Amniotic epithelial cell (primary cell): ENCODE measurements at regions not wholly inside any gene's neighbourhood (a gene's known extent, or its start where the extent isn't known, plus 50 kb on each side); places are given as distances from the start of the nearest gene placed in this dataset.

Source experiments
- DNase-seq: peaks from one replicate; pipeline ENCODE4 v3.0.0-alpha.2; 2010; ENCODE audit warnings: low read depth

DNA sequence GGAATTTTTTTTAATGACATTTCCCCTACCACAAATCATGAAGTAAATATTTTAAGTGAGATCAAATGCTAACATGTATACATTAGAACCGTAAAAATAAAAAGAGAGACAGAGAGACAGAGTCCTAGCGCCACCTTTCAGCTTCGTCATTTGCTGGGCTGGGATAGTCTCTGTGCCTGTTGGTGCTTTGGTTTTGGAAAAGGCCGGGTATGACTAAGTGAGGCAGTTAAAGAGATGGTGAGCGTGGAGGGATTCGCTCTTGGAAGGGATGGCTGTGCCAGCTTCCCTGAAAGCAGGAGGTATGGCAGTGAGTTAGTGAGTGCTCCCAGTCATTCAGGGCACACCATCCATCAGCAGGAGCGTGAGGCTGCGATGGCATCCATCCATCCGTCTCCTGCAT lies 729.6 kb upstream of the WWC1 start:
- DNase-seq: no peak

DNA sequence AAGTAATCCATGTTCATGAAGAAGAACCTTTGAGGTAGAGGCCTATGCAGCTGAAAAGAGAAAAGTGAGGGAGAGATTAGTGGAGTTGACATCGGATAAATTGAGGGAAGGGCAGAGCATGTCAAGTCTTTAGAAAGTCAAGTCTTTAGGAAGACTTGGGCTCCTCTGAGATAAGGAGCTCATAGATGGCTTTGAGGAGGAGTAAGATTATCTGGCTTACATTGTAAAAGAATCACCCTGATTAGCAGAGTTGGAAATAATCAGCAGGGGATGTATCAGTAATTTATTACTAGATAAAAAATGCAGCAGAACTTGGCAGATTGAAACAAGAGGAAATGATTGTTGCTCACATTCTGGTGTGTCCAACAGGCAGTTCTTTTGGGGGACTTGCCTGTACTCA lies 727.2 kb upstream of the WWC1 start:
- no peak for DNase-seq

DNA sequence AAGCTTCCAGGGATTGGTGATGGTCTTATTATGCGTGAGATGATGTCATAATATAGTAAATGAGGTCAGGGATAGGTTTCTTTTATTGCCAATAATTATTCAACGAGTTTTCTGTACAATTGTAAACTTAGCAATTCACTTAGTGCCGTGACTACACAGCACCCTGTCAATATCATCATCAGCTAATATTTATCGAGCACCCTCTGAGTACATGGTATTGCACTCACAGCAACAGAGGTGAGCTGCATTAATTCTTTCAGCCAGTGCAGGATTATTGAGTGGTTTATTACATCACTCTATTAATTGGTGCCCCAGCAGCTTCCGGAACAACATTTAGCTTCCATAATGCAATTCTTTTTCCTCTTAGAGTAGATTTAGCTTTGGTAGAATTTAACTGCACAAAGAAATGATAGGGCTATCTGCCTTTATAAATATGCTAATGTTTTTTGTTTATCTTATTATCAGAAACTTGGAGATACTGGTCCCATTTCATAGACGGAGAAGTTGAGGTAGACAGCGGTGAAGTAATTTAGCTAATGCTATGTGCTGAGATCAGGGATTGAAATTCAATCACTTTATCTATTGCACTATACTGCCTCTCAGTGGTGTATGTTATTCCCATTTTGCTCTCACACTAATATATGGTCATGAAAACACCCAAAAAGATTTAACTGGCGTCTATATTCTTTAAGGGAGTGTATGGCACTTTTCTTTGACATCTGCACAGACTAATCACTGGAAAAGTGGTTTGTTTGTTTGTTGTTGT lies 726.1 kb upstream of the WWC1 start:
- peak; percentile 56 for DNase-seq

- no peak for DNase-seq
These were observed 721.0 kb upstream of the WWC1 start for GRCh38 chr5:167570431-167570830.

DNA sequence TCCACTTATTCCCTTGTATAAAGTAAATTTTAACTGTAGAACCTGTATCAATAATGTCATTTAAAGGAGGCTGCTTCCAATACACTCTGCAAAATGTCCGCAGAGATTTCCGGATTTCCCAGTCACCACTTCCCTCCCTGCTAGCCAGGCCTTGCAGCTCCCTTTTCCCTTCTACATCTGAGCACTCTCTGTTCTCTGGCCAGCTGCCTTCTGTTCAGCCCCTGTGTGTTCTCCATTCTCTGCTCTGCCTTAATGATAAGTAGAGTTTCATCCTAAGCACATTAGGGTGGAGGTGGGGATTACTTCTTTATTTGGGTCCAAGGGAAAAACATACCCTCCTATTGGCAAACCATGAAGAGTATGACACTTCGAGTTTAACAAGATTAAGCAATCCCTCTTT lies 719.6 kb upstream of the WWC1 start:
- no peak for DNase-seq

- DNase-seq: peak; percentile 60
These were observed 717.9 kb upstream of the WWC1 start for GRCh38 chr5:167573370-167574127.

- no peak for DNase-seq
These were observed 717.0 kb upstream of the WWC1 start for GRCh38 chr5:167574464-167574863.

GRCh38 chr5:167575330-167575729 lies 716.1 kb upstream of the WWC1 start:
- DNase-seq: no peak

- DNase-seq: no peak
These were observed 715.3 kb upstream of the WWC1 start for GRCh38 chr5:167576126-167576525.

DNA sequence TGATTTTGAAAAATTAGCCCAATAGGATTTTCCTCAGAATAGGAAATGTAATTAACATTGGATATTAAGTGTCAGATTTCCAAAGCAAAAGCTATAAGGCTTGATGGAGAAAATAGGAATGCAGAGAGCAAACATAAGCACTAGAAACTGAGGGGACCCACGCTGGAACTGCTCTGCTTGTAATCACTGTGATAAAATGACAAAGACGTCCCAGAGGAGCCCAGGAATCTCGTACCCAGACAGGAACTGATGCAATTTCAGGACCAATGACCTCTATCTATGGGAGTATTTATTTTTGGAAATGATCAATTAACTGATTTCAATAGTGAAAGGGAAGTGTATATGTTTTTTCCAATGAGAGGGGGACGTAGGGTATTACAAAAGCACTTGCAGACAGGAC lies 714.5 kb upstream of the WWC1 start:
- DNase-seq: no peak

DNA sequence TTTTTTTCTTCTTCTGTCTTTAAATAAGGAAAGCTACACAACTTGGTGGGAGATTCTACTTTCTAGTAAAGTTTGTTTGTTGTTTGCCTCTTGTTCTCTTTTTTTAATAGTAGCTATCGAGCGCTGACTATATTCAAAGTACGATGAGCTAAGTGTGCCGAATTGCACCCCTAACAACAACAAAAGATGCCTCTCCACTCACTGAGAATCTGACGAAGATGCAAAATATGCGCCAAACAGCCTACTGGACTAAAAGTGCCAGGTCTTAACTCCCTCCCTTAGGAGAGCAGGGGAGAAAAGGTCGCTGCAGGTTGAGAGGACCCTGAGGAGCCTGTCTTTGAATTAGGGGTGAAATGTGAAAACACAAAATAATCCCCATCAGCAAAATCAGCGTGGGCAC lies 713.8 kb upstream of the WWC1 start:
- DNase-seq: no peak

DNA sequence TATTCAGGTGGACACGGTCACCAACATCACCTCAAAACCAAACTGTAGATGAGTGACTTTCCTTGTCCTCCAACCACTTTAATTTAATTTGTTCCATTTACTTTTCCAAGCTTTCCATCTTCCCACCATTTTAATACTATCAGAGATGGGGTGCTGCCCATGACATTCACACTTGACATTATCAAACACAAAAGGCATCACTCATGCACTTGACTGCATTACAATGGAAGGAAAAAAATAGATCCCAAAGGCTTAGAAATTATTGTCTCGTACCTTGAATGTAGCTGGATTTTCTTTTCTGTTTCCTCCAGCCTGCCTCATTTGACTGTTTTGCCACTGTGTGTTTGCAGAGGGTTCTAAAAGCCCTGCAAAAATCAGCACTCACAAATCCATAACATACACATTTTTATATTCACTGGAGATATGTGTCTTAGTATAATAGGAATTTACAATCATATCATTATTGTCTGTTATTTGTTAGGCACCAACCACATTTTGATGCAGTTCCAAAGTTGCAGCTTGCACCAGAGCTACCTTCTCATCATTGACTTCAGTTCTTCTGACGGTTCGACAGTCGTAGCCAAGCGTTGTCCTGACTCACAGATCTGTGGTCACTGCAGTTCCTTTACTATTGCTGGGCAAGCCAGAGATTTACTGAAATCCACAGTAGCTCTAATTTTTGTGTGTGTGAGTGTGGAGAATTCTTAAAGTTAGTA lies 712.3 kb upstream of the WWC1 start:
- peak; percentile 22 for DNase-seq

- no peak for DNase-seq
These were observed 711.8 kb upstream of the WWC1 start for GRCh38 chr5:167579693-167580055.

DNA sequence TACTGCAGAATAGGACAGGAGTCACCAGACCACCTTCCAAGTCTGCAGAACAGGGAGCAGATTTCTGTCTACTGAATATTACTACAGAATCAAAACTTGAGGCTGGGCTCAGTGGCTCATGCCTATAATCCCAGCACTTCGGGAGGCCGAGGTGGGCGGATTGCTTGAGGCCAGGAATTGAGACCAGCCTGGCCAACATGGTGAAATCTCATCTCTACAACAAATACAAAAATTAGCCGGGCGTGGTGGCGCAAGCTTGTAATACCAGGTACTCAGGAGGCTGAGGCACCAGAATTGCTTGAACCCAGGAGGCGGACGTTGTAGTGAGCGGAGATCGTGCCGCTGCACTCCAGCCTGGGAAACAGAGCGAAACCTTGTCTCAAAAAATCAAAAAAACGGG lies 710.8 kb upstream of the WWC1 start:
- DNase-seq: no peak

GRCh38 chr5:167582283-167582682 lies 709.2 kb upstream of the WWC1 start:
- DNase-seq: peak; percentile 18

GRCh38 chr5:167582886-167583285 lies 708.6 kb upstream of the WWC1 start:
- DNase-seq: peak; percentile 16

DNA sequence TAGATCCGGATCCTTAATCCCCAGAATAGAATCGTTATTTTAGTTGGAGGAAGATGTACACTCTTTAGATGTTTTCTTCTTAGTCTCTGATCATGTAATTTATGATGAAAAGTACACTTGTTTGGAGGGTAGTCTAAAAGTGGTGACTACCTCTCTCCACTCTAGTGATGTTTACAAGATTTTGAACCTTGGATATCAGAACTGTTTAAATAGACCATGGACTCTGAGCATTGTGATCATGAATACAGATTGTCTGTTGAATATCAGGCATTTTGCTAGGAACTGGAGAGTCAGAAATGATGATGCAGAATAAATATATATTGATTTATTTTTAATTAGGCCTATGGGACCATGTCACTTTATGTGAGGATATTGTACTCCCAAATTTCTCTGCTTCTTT lies 706.3 kb upstream of the WWC1 start:
- no peak for DNase-seq

DNA sequence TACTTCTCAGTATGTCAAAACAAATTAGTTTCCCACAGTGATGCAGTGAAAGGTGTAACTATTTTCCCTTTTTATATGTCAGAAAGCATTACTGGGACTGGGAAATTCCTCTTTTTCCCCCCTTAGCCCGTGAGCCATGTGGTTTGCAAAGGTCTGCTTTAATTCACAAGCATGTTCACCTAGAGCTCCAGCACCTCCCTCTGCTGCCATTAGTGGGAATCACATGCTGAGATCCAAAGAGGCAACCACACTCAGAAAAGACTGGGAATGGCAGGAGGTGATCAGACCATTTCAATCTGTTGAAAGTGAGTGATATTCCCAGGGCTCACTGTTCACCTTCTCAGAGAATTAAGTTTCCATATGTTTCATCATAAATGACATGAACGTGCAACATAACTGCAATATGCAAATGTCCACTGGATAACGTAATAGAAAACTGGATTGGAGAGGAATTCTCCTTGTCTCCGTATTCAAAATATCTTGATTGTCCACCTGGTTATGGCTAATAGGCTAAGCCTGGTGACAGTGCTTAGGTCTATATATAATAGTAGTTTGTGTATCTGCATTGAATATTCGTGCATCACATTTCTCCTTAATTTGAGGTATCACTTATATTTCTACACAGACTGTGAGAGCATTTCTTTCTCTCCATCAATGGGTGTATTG lies 703.5 kb upstream of the WWC1 start:
- peak; percentile 47 for DNase-seq

DNA sequence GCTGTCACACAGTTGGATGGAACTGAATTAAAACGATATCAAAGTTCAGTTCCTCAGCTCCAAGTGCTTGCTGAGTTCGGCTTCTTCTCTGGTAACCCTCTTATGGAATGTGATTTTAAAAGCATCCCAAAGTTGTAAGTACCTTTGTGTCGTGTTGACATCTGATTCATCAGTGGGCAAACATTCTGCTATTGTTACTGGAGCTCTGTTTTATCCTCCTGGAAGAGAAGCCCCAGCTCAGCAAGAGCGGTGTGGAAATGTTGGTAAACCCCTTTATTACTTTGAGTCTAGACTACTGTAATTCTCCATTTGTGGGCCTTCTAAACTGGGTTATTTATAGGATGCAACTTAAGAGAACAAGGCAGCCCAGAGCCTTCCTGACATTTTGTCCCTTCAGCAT lies 699.3 kb upstream of the WWC1 start:
- DNase-seq: no peak

GRCh38 chr5:167593329-167594060 lies 698.0 kb upstream of the WWC1 start:
- DNase-seq: no peak

DNA sequence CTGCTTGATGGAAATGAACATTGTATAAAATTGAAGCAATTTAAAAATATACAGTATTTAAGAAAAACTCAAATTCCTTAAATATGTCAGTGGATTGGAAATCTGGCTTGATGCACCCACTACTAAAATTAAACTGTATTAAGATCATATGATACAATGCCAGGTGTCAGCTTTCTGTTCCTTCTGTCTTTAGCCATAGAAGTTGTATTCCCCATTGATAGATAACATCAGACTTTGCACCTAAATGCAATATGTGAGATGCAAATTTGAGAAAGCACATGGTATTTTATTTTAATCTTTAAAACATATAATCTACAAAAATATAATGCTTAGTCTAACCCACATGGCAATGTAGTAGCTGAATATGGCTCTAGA lies 697.4 kb upstream of the WWC1 start:
- DNase-seq: no peak

DNA sequence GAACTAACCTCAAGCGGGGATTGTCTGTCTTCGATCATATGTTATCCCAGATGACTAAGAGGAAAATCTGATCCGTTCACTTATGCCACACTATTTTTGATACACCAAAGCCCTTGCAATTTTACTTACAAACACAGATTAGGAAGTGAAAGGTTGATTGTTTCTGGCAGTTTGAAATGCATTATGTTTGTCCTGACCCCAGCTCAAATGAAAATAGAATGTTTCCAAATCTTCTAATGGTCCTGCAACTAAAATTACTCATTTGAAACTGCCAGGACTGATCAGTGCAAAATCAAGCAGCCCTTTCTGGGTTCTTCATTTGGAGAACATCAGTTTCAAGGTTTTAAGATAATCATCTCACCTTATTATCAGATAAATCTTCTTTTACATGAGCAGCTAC lies 696.7 kb upstream of the WWC1 start:
- DNase-seq: no peak
